LNCAP (cell line): ENCODE measurements at regions not wholly inside any gene's neighbourhood (a gene's known extent, or its start where the extent isn't known, plus 50 kb on each side); places are given as distances from the start of the nearest gene placed in this dataset.

Experiments used
- CTCF ChIP-seq: fragments of 450-650 bp; IDR thresholded peaks from 2 replicates; pipeline ENCODE4 v1.5.1; 2017; ENCODE audit warnings: mild to moderate bottlenecking

GRCh38 chr10:35769795-35770194 lies 127.7 kb upstream of the FZD8 start:
- TF ChIP-seq CTCF: no peak

- TF ChIP-seq CTCF: no peak
Observed at GRCh38 chr10:35768731-35769130, 126.6 kb upstream of the FZD8 start.

GRCh38 chr10:35768011-35768410 lies 125.9 kb upstream of the FZD8 start:
- no peak for TF ChIP-seq CTCF

- no peak for TF ChIP-seq CTCF
Observed at GRCh38 chr10:35765996-35766395, 123.9 kb upstream of the FZD8 start.

- TF ChIP-seq CTCF: no peak
Observed at GRCh38 chr10:35765066-35765527, 123.0 kb upstream of the FZD8 start.

GRCh38 chr10:35762311-35763030 lies 120.4 kb upstream of the FZD8 start:
- no peak for TF ChIP-seq CTCF

- TF ChIP-seq CTCF: no peak
Observed at GRCh38 chr10:35758076-35758475, 116.0 kb upstream of the FZD8 start.

- no peak for TF ChIP-seq CTCF
Observed at GRCh38 chr10:35754519-35754918, 112.4 kb upstream of the FZD8 start.
